NB4 (cell line): ENCODE measurements at regions not wholly inside any gene's neighbourhood (a gene's known extent, or its start where the extent isn't known, plus 50 kb on each side); places are given as distances from the start of the nearest gene placed in this dataset.
"Not testable (repeated sequence)": the region's sequence is repeated elsewhere in the genome, so short reads cannot be mapped to it uniquely, and the experiment has no call there.

Source experiments
- DNase-seq: peaks from one replicate; pipeline ENCODE4 v3.0.0; 2010; ENCODE audit warnings: low read depth
- H3K4me3 ChIP-seq: one replicate; pipeline ENCODE4 v1.5.1; 2011; ENCODE audit warnings: mild to moderate bottlenecking, low read depth, low read length, moderate library complexity
- MAX ChIP-seq: IDR thresholded peaks from 2 replicates; pipeline ENCODE4 v1.6.1; 2011; ENCODE audit warnings: low read depth, low read length
- MYC ChIP-seq: IDR thresholded peaks from 2 replicates; pipeline ENCODE4 v1.6.1; 2011; ENCODE audit warnings: low read depth, low read length
- POLR2A ChIP-seq: IDR thresholded peaks from 2 replicates; pipeline ENCODE4 v1.6.1; 2011; ENCODE audit warnings: mild to moderate bottlenecking; ENCODE audit not compliant: insufficient read length; ENCODE audit errors: extremely low read depth
- TF ChIP-seq, protein P1 (sequence below): IDR thresholded peaks from one replicate; pipeline ENCODE4 v1.5.1; 2012; ENCODE audit warnings: low read depth, low read length

DNA sequence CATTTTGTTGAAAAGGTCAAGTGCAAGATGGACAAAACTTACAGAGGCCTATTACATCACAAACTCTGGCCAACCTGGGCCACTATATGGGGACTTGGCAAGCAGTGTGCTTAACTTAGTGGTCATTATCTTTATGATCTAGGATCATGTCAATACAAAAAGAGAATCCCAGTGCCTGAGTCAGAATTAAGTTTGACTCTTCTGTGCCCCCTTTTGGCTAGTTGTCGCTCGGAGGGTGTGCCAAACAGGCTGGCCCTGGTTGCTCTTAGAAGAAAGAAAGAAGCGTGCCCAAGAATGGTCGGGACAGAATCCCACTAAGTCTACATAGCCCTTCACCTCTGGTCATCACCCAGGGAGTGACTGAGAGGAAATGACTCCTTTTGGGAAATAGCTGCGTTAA, 100.1 kb downstream of the EIF4E start:
- no peak for TF ChIP-seq MYC
- TF ChIP-seq, protein P1, sequence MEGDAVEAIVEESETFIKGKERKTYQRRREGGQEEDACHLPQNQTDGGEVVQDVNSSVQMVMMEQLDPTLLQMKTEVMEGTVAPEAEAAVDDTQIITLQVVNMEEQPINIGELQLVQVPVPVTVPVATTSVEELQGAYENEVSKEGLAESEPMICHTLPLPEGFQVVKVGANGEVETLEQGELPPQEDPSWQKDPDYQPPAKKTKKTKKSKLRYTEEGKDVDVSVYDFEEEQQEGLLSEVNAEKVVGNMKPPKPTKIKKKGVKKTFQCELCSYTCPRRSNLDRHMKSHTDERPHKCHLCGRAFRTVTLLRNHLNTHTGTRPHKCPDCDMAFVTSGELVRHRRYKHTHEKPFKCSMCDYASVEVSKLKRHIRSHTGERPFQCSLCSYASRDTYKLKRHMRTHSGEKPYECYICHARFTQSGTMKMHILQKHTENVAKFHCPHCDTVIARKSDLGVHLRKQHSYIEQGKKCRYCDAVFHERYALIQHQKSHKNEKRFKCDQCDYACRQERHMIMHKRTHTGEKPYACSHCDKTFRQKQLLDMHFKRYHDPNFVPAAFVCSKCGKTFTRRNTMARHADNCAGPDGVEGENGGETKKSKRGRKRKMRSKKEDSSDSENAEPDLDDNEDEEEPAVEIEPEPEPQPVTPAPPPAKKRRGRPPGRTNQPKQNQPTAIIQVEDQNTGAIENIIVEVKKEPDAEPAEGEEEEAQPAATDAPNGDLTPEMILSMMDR = peak; percentile 21
- no peak overlapping the region for H3K4me3 ChIP-seq
- DNase-seq = peak; percentile 28

- no peak overlapping the region for H3K4me3 ChIP-seq
- no peak for DNase-seq
- TF ChIP-seq POLR2A (no peak), MAX (no peak), MYC (no peak)
- TF ChIP-seq, protein P1 = no peak
Measured at GRCh38 chr4:98827661-98828060, 101.3 kb downstream of the EIF4E start.

- DNase-seq = no peak
- H3K4me3 ChIP-seq = no peak overlapping the region
- TF ChIP-seq, protein P1 = no peak
- TF ChIP-seq POLR2A (no peak), MYC (no peak), MAX (no peak)
Measured at GRCh38 chr4:98822144-98822543, 106.8 kb downstream of the EIF4E start.

- DNase-seq, H3K4me3 ChIP-seq: not testable (repeated sequence)
Measured at GRCh38 chr4:98818116-98818515, 110.8 kb downstream of the EIF4E start.

DNA sequence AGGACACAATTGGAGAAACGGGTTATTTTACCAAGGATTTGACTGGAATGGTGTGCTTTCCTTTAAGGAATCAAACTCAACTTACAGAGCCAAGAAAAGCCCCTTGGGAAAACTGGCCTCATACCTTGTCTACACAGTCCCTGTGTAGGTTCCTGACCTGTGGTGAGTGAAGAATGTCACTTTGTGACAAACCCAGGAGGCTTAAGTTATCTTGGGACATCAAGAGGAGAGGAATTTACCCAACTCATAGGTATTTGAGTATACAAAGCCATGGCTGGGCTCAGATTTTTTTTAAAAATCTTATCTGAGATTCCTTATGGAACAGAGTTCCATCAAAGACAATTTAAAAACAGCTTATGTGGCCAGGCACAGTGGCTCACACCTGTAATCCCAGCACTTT, 112.1 kb downstream of the EIF4E start:
- no peak overlapping the region for H3K4me3 ChIP-seq
- no peak for DNase-seq
- no peak for TF ChIP-seq MAX
- TF ChIP-seq, protein P1 = no peak
- no peak for TF ChIP-seq MYC
- no peak for TF ChIP-seq POLR2A

DNA sequence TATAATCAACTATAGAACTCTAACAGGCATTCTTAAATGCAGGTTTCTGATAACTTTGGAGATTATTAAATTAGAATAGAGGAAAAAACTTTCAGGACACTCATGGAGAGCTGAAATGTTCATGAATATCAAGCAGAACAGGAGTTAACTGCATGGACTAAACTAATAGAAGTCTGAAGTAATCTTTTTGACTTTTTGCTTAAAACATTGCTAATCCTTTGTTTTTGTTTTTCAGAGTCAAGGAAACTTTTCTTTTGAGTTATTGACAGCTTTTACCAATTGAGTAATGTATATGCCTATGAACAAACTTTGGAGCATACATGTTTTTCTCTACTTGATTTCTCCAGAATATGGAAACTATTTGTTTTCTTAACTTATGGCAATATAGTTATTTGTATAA, 112.5 kb downstream of the EIF4E start:
- H3K4me3 ChIP-seq = no peak overlapping the region
- TF ChIP-seq MYC (no peak), POLR2A (no peak), MAX (no peak)
- TF ChIP-seq, protein P1 = no peak
- DNase-seq = no peak

GRCh38 chr4:98804403-98804802, 124.5 kb downstream of the EIF4E start:
- TF ChIP-seq, protein P1 = no peak
- TF ChIP-seq MAX = no peak
- TF ChIP-seq MYC = no peak
- TF ChIP-seq POLR2A = no peak
- H3K4me3 ChIP-seq = no peak overlapping the region
- DNase-seq = no peak
